Endothelial cell of umbilical vein (primary cell): ENCODE measurements at regions not wholly inside any gene's neighbourhood (a gene's known extent, or its start where the extent isn't known, plus 50 kb on each side); places are given as distances from the start of the nearest gene placed in this dataset.

Experiments
- BruUV-seq: library from RNA; stranded (reverse); fragments of 400-500 nt; replicated peaks from 2 replicates; lab custom pipeline; 2021; lab: Mats Ljungman, UMichigan
- CTCF ChIA-PET: fragments of 300-600, 350-600 bp; sonication (Branson Sonifier 250); formaldehyde crosslinking; loops from one replicate; lab custom pipeline; 2021; ENCODE audit warnings: antibody characterized with exemption, inconsistent platforms; lab: Charles Lee
- POLR2A ChIA-PET: fragments of 300-600, 350-600 bp; sonication (Branson Sonifier 250); formaldehyde crosslinking; loops from one replicate; lab custom pipeline; 2021; ENCODE audit warnings: antibody characterized with exemption, inconsistent platforms; lab: Charles Lee
- DNase-seq: peaks from one replicate; pipeline ENCODE4 v3.0.0-alpha.2; 2011; ENCODE audit warnings: low read depth, low spot score
- FAIRE-seq: peaks from 2 replicates; lab custom pipeline; 2011; peaks lifted over from hg19 to GRCh38; lab: Jason Lieb, UNC
- H2AFZ ChIP-seq: 2 replicates; pipeline ENCODE4 v1.6.0; 2012; ENCODE audit warnings: low read depth, low read length, control low read depth, inconsistent platforms
- H3K27ac ChIP-seq: 2 replicates; pipeline ENCODE4 v1.5.1; 2011; ENCODE audit warnings: low read depth, mild to moderate bottlenecking, control low read depth, low read length, moderate library complexity; ENCODE audit not compliant: insufficient read depth
- H3K27me3 ChIP-seq, 2 experiments: 2 replicates each; pipeline versions ENCODE4 v1.6.0 to v1.6.1; 2011; ENCODE audit warnings: low read length in 2 of 2, mixed read lengths in 1 of 2; ENCODE audit not compliant: control insufficient read depth in 2 of 2, insufficient read depth in 2 of 2
- H3K36me3 ChIP-seq, 2 experiments: 2 replicates in 1 of 2; 3 replicates in 1 of 2; pipeline ENCODE4 v1.5.1; 2011; ENCODE audit warnings: low read length in 2 of 2, mild to moderate bottlenecking in 1 of 2, moderate library complexity in 1 of 2; ENCODE audit not compliant: control insufficient read depth in 2 of 2, insufficient read depth in 2 of 2; ENCODE audit errors: extremely low read depth in 1 of 2
- H3K4me1 ChIP-seq: 3 replicates; pipeline ENCODE4 v1.5.1; 2011; ENCODE audit warnings: mild to moderate bottlenecking, low read length; ENCODE audit not compliant: control insufficient read depth, insufficient read depth; ENCODE audit errors: extremely low read depth
- H3K4me2 ChIP-seq: 2 replicates; pipeline ENCODE4 v1.6.1; 2011; ENCODE audit warnings: low read length, control low read depth, mixed read lengths; ENCODE audit not compliant: insufficient read depth
- H3K4me3 ChIP-seq, 3 experiments: fragments of 200-600 bp in 1 of 3; sonication (generic), shearing (Covaris generic) in 1 of 3; replicated peaks in 1 of 3; 2 replicates each; pipeline ENCODE4 v1.5.1; 2011 to 2016; ENCODE audit warnings: control low read depth in 3 of 3, low read length in 3 of 3, mild to moderate bottlenecking in 2 of 3, inconsistent platforms in 1 of 3, low read depth in 1 of 3, moderate library complexity in 1 of 3; ENCODE audit not compliant: insufficient read depth in 1 of 3
- H3K79me2 ChIP-seq: 2 replicates; pipeline ENCODE4 v1.6.0; 2012; ENCODE audit warnings: low read length, inconsistent platforms; ENCODE audit not compliant: control insufficient read depth, insufficient read depth
- H3K9ac ChIP-seq: replicated peaks from 2 replicates; pipeline ENCODE3; 2011; ENCODE audit warnings: low read length, control low read depth; ENCODE audit not compliant: insufficient read depth; ENCODE audit errors: extremely low read depth
- H3K9me1 ChIP-seq: replicated peaks from 3 replicates; pipeline ENCODE4 v1.6.0; 2011; ENCODE audit warnings: mild to moderate bottlenecking, low read length; ENCODE audit not compliant: control insufficient read depth, insufficient read depth; ENCODE audit errors: extremely low read depth
- H3K9me3 ChIP-seq: replicated peaks from 2 replicates; pipeline ENCODE4 v1.5.1; 2012; ENCODE audit warnings: low read length, inconsistent platforms; ENCODE audit not compliant: control insufficient read depth, insufficient read depth
- H4K20me1 ChIP-seq: replicated peaks from 2 replicates; pipeline ENCODE3; 2011; ENCODE audit warnings: mild to moderate bottlenecking, low read length; ENCODE audit not compliant: control insufficient read depth, insufficient read depth; ENCODE audit errors: extremely low read depth
- CTCF ChIP-seq, 2 donors: IDR thresholded peaks; 1 replicate in 1 of 2; 2 replicates in 1 of 2; pipeline ENCODE4 v1.5.1; 2011; ENCODE audit warnings: low read length in 2 of 2, mild to moderate bottlenecking in 2 of 2, moderate library complexity in 2 of 2, control low read depth in 1 of 2, inconsistent platforms in 1 of 2, low read depth in 1 of 2; ENCODE audit not compliant: insufficient read depth in 1 of 2; ENCODE audit errors: extremely low read depth in 1 of 2
- EZH2 ChIP-seq: IDR thresholded peaks from 2 replicates; pipeline ENCODE4 v1.6.1; 2012; ENCODE audit warnings: borderline replicate concordance, low read depth, mild to moderate bottlenecking, moderate library complexity, low read length, inconsistent platforms; ENCODE audit not compliant: severe bottlenecking
- FOS ChIP-seq: IDR thresholded peaks from 2 replicates; pipeline ENCODE4 v1.6.1; 2011; ENCODE audit warnings: mild to moderate bottlenecking, low read length, moderate library complexity, borderline replicate concordance; ENCODE audit not compliant: insufficient read depth
- GATA2 ChIP-seq: IDR thresholded peaks from 2 replicates; pipeline ENCODE4 v1.7.0; 2011; ENCODE audit warnings: low read depth, mild to moderate bottlenecking, moderate library complexity, mixed read lengths, low read length; ENCODE audit not compliant: insufficient read length, insufficient read depth
- JUN ChIP-seq: IDR thresholded peaks from 2 replicates; pipeline ENCODE4 v1.6.1; 2011; ENCODE audit warnings: borderline replicate concordance, low read depth; ENCODE audit not compliant: insufficient read length, insufficient read depth
- MAX ChIP-seq: IDR thresholded peaks from 2 replicates; pipeline ENCODE4 v1.6.1; 2011; ENCODE audit not compliant: insufficient read depth, insufficient read length
- MYC ChIP-seq: IDR thresholded peaks from one replicate; pipeline ENCODE4 v1.6.1; 2011; ENCODE audit warnings: mild to moderate bottlenecking, low read depth, low read length
- POLR2A ChIP-seq: IDR thresholded peaks from 2 replicates; pipeline ENCODE4 v1.6.1; 2012; ENCODE audit warnings: low read depth, mild to moderate bottlenecking, control low read depth, low read length
- POLR2AphosphoS5 ChIP-seq: IDR thresholded peaks from 2 replicates; pipeline ENCODE4 v1.6.1; 2012; ENCODE audit warnings: low read depth, mild to moderate bottlenecking, control low read depth, low read length, moderate library complexity; ENCODE audit not compliant: insufficient read depth
- dilution Hi-C: fragments of 300-500 bp; cut with MboI; formaldehyde crosslinking; loops from one replicate; pipeline ENCODE4 v1.15.0; 2019; ENCODE audit warnings: low sequenced_read_pairs; ENCODE audit not compliant: extremely low pct_ligation_motif_present
- intact Hi-C: fragments of 100-400 bp; cut with micrococcal nuclease; formaldehyde crosslinking; loops from one replicate; pipeline ENCODE4 v1.10.0; 2022

GRCh38 chr13:105058517-105058916, 1476.9 kb downstream of the EFNB2 start:
- no peak overlapping the region for H3K4me2 ChIP-seq
- FAIRE-seq, result no peak
- DNase-seq, result no peak
- CTCF ChIA-PET, result no interaction called here
- H3K4me3 ChIP-seq, result no peak overlapping the region
- no peaks in the 10 kb centered on the region for H3K4me1 ChIP-seq
- H3K79me2 ChIP-seq, result no peaks in the 10 kb centered on the region
- TF ChIP-seq MAX (no peak), MYC (no peak), EZH2 (no peak), POLR2A (no peak), FOS (no peak), GATA2 (no peak), JUN (no peak), CTCF (IDR thresholded peaks at IDR 0.05; ENCODE audit: extremely low read depth in 1 of 2, insufficient read depth in 1 of 2, low read depth in 1 of 2, low read length in 2 of 2) (no peak), POLR2AphosphoS5 (no peak)
- H2AFZ ChIP-seq, result no peak overlapping the region
- no peak overlapping the region for H3K9ac ChIP-seq
- H3K9me1 ChIP-seq, result no peaks in the 10 kb centered on the region
- H4K20me1 ChIP-seq, result no peaks in the 10 kb centered on the region
- POLR2A ChIA-PET, result no interaction called here
- H3K36me3 ChIP-seq, result no peaks in the 10 kb centered on the region
- H3K9me3 ChIP-seq, result no peaks in the 10 kb centered on the region
- dilution Hi-C loops (no loop called here), intact Hi-C loops (no loop called here)
- no peaks in the 10 kb centered on the region for H3K27me3 ChIP-seq
- H3K27ac ChIP-seq, result no peak overlapping the region
- BruUV-seq, result no TSS peak
